ENCODE measurements at regions not wholly inside any gene's neighbourhood (a gene's known extent, or its start where the extent isn't known, plus 50 kb on each side); places are given as distances from the start of the nearest gene placed in this dataset.

DNA sequence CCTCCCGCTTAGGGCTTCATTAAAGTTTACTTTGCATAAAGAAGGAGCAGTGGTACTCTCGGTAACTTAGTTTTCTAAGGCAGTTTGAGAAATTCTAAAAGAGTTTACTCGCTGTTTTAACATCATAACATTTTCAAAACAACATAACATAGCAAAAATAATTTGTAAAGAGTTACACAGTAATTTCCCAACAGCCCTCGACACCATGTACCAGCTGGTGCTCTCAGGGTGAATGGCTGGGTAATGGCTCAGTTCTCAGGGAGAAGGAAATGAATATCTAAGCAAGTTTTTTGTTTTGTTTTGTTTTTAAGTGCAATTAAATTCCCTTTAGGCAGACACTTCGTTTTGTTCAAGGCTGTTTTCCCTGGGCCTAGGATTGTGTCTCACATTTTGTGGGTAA, 435.3 kb downstream of the C4orf33 start:
- TF ChIP-seq, protein P1, sequence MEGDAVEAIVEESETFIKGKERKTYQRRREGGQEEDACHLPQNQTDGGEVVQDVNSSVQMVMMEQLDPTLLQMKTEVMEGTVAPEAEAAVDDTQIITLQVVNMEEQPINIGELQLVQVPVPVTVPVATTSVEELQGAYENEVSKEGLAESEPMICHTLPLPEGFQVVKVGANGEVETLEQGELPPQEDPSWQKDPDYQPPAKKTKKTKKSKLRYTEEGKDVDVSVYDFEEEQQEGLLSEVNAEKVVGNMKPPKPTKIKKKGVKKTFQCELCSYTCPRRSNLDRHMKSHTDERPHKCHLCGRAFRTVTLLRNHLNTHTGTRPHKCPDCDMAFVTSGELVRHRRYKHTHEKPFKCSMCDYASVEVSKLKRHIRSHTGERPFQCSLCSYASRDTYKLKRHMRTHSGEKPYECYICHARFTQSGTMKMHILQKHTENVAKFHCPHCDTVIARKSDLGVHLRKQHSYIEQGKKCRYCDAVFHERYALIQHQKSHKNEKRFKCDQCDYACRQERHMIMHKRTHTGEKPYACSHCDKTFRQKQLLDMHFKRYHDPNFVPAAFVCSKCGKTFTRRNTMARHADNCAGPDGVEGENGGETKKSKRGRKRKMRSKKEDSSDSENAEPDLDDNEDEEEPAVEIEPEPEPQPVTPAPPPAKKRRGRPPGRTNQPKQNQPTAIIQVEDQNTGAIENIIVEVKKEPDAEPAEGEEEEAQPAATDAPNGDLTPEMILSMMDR (IDR thresholded peaks at IDR 0.05; ENCODE audit: low read depth, low read length, missing input control) = no peak
- no peak for TF ChIP-seq HNF4G (IDR thresholded peaks at IDR 0.05)
- TF ChIP-seq, protein P2, sequence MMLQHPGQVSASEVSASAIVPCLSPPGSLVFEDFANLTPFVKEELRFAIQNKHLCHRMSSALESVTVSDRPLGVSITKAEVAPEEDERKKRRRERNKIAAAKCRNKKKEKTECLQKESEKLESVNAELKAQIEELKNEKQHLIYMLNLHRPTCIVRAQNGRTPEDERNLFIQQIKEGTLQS (IDR thresholded peaks at IDR 0.05) = no peak
- no peak for TF ChIP-seq JUND (IDR thresholded peaks at IDR 0.05)
- no peak for TF ChIP-seq SP1 (IDR thresholded peaks at IDR 0.05)

DNA sequence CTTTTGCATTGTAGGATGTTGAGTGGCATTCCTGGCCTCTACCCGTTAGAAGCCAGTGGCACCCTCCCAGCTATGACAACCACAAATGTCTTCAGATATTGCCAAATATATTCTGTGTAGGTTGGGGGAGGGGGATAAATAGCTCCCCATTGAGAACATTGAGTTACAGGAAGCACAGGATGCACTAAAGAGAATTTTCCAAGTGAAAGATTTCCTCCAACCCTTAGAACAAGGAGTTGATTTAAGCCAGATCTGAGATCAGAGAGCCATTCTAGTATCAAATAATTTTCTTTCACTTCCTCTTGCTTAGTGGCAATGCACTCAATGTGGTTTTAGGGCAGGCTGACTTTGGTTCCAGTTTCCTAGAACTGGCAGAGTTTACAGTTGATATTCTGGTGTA, 436.6 kb downstream of the C4orf33 start:
- DNase-seq (ENCODE audit: low spot score) = no peak
- Histone ChIP-seq H3K4me1 (ENCODE audit: control insufficient read depth in 4 of 4, insufficient read depth in 4 of 4, low read length in 3 of 4) (no peaks in the 10 kb centered on the region), H3K36me3 (ENCODE audit: control insufficient read depth in 4 of 4, insufficient read depth in 3 of 4, low read depth in 1 of 4, low read length in 3 of 4) (no peaks in the 10 kb centered on the region), H3K9me3 (ENCODE audit: control insufficient read depth in 4 of 4, low read length in 3 of 4) (no peaks in the 10 kb centered on the region), H3K4me3 (ENCODE audit: low read depth in 1 of 3, low read length in 3 of 3) (no peak overlapping the region), H3K9ac (ENCODE audit: low read depth in 1 of 2, low read length in 2 of 2) (no peak overlapping the region), H3K27ac (ENCODE audit: low read depth in 1 of 2, low read length in 2 of 2) (no peak overlapping the region), H3K27me3 (ENCODE audit: control insufficient read depth in 4 of 4, insufficient read depth in 4 of 4, low read length in 3 of 4) (peaks cover 0 to 3% (median 0%) of the 10 kb centered on the region in 4 donors)
- WGBS = 74% methylated on average over 1 of the region's 1 CpG
- TF ChIP-seq NR2F2 (IDR thresholded peaks at IDR 0.05) = no peak
- TF ChIP-seq FOXA1 (IDR thresholded peaks at IDR 0.05) = no peak

More for the DNA sequence above, 435.3 kb downstream of the C4orf33 start:
- Histone ChIP-seq H3K9ac (ENCODE audit: low read depth in 1 of 2, low read length in 2 of 2) (no peak overlapping the region), H3K4me1 (ENCODE audit: control insufficient read depth in 4 of 4, insufficient read depth in 4 of 4, low read length in 3 of 4) (no peaks in the 10 kb centered on the region), H3K9me3 (ENCODE audit: control insufficient read depth in 4 of 4, low read length in 3 of 4) (no peaks in the 10 kb centered on the region), H3K36me3 (ENCODE audit: control insufficient read depth in 4 of 4, insufficient read depth in 3 of 4, low read depth in 1 of 4, low read length in 3 of 4) (no peaks in the 10 kb centered on the region), H3K27ac (ENCODE audit: low read depth in 1 of 2, low read length in 2 of 2) (no peak overlapping the region), H3K4me3 (ENCODE audit: low read depth in 1 of 3, low read length in 3 of 3) (no peak overlapping the region), H3K27me3 (ENCODE audit: control insufficient read depth in 4 of 4, insufficient read depth in 4 of 4, low read length in 3 of 4) (peaks cover 0 to 3% (median 0%) of the 10 kb centered on the region in 4 donors)
- WGBS = 69% methylated on average over 5 of the region's 5 CpGs
- DNase-seq (ENCODE audit: low spot score) = no peak

DNA sequence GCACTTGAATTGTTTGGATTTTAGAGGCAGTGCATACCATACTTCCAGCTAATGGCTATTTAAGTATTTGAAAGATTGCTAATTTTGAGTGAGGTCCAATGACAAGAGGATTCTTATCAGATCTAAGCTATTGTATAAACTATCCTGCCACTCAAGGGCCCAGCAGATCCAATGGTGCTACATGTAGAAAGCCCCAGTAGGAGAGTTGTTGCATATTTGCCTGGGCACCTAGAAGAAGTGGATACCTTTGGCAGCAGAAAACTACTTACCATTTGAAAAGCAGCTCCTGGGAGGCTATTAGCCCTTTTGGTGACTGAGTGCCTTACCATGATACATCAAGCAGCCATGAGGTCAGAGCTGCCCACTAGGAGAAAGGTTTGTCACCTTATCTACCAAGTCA, 447.3 kb downstream of the C4orf33 start:
- Histone ChIP-seq H3K4me1 (ENCODE audit: control insufficient read depth in 4 of 4, insufficient read depth in 4 of 4, low read length in 3 of 4) (peaks cover 0 to 6% (median 2%) of the 10 kb centered on the region in 4 donors), H3K9ac (ENCODE audit: low read depth in 1 of 2, low read length in 2 of 2) (no peak overlapping the region), H3K36me3 (ENCODE audit: control insufficient read depth in 4 of 4, insufficient read depth in 3 of 4, low read depth in 1 of 4, low read length in 3 of 4) (no peaks in the 10 kb centered on the region), H3K27me3 (ENCODE audit: control insufficient read depth in 4 of 4, insufficient read depth in 4 of 4, low read length in 3 of 4) (peaks cover 0 to 3% (median 1%) of the 10 kb centered on the region in 4 donors), H3K27ac (ENCODE audit: low read depth in 1 of 2, low read length in 2 of 2) (no peak overlapping the region), H3K9me3 (ENCODE audit: control insufficient read depth in 4 of 4, low read length in 3 of 4) (no peaks in the 10 kb centered on the region), H3K4me3 (ENCODE audit: low read depth in 1 of 3, low read length in 3 of 3) (no peak overlapping the region)
- no peak for DNase-seq (ENCODE audit: low spot score)
- TF ChIP-seq RAD21 (IDR thresholded peaks at IDR 0.05) = no peak
- TF ChIP-seq, protein P1 (IDR thresholded peaks at IDR 0.05; ENCODE audit: low read depth, low read length, missing input control) = no peak
- TF ChIP-seq HNF4A (conservative IDR thresholded peaks at IDR 0.05) = no peak
- no peak for TF ChIP-seq FOXA2 (IDR thresholded peaks at IDR 0.05)
- TF ChIP-seq GABPA (IDR thresholded peaks at IDR 0.05 in 1 of 2, conservative IDR thresholded peaks at IDR 0.05 in 1 of 2) = no peak
- no peak for TF ChIP-seq SP1 (IDR thresholded peaks at IDR 0.05)
- TF ChIP-seq, protein P3, sequence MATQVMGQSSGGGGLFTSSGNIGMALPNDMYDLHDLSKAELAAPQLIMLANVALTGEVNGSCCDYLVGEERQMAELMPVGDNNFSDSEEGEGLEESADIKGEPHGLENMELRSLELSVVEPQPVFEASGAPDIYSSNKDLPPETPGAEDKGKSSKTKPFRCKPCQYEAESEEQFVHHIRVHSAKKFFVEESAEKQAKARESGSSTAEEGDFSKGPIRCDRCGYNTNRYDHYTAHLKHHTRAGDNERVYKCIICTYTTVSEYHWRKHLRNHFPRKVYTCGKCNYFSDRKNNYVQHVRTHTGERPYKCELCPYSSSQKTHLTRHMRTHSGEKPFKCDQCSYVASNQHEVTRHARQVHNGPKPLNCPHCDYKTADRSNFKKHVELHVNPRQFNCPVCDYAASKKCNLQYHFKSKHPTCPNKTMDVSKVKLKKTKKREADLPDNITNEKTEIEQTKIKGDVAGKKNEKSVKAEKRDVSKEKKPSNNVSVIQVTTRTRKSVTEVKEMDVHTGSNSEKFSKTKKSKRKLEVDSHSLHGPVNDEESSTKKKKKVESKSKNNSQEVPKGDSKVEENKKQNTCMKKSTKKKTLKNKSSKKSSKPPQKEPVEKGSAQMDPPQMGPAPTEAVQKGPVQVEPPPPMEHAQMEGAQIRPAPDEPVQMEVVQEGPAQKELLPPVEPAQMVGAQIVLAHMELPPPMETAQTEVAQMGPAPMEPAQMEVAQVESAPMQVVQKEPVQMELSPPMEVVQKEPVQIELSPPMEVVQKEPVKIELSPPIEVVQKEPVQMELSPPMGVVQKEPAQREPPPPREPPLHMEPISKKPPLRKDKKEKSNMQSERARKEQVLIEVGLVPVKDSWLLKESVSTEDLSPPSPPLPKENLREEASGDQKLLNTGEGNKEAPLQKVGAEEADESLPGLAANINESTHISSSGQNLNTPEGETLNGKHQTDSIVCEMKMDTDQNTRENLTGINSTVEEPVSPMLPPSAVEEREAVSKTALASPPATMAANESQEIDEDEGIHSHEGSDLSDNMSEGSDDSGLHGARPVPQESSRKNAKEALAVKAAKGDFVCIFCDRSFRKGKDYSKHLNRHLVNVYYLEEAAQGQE (IDR thresholded peaks at IDR 0.05) = no peak
- TF ChIP-seq, protein P2 (IDR thresholded peaks at IDR 0.05) = no peak
- TF ChIP-seq HNF4G (IDR thresholded peaks at IDR 0.05) = no peak
